Upper lobe of left lung (tissue), 4 donors: ENCODE measurements at regions not wholly inside any gene's neighbourhood (a gene's known extent, or its start where the extent isn't known, plus 50 kb on each side); places are given as distances from the start of the nearest gene placed in this dataset.

Experiments used
- EP300 ChIP-seq, 4 donors: sonication (generic); formaldehyde crosslinking; IDR thresholded peaks; one replicate each; pipeline ENCODE4 v1.5.1; 2017; ENCODE audit warnings: antibody characterized with exemption in 4 of 4, control low read depth in 2 of 4
- POLR2A ChIP-seq, 4 donors: fragments of 450-650 bp; IDR thresholded peaks; one replicate each; pipeline ENCODE4 v1.5.1; 2016 to 2017; ENCODE audit warnings: antibody characterized with exemption in 4 of 4, mild to moderate bottlenecking in 2 of 4
- TF ChIP-seq, protein P1 (sequence below), 6 experiments: fragments of 450-650 bp in 4 of 6; fragments of 200-600 bp in 2 of 6; sonication (generic) in 2 of 6; IDR thresholded peaks; one replicate each; pipeline ENCODE4 v1.5.1; 2016 to 2019; ENCODE audit warnings: antibody characterized with exemption in 6 of 6

DNA sequence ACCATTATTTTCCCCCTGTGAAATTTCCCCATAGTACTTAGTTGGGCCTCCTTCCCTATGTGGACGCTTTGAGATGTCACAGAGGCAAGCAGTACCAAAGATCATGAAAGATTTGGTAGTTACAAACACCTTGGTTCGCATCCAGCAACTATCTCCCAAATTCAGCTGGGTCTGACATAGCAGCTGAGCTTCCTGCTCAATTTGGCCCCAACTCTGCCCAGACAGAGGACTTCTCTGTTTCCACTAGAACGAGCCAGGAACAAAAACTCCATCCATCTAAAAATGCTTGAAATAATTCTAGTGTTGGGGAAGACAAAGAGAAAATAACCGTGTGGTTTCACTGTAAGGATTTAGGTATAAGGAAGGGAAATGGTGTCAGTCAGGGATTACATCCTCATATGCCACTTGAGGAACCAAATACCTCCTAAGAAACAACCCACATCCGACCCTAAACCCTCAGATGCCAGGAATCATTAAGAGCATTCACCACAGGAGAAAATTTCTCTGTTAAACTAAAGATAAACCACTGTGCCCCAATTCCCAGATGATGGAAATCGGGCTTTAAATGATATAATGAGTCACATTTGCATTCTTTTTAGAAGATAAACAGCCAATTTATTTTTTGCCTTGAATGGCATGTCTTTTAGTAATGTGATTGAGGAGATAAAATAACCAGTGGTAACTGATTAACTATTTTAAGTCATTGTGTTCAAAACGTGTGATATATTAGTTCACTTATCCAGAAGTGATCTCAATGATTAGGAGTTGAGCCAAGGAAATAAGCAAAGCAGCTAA lies 103.7 kb upstream of the IFNG-AS1 start:
- TF ChIP-seq, protein P1, sequence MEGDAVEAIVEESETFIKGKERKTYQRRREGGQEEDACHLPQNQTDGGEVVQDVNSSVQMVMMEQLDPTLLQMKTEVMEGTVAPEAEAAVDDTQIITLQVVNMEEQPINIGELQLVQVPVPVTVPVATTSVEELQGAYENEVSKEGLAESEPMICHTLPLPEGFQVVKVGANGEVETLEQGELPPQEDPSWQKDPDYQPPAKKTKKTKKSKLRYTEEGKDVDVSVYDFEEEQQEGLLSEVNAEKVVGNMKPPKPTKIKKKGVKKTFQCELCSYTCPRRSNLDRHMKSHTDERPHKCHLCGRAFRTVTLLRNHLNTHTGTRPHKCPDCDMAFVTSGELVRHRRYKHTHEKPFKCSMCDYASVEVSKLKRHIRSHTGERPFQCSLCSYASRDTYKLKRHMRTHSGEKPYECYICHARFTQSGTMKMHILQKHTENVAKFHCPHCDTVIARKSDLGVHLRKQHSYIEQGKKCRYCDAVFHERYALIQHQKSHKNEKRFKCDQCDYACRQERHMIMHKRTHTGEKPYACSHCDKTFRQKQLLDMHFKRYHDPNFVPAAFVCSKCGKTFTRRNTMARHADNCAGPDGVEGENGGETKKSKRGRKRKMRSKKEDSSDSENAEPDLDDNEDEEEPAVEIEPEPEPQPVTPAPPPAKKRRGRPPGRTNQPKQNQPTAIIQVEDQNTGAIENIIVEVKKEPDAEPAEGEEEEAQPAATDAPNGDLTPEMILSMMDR (IDR thresholded peaks at IDR 0.05): no peak
- TF ChIP-seq EP300 (IDR thresholded peaks at IDR 0.05) (no peak), POLR2A (IDR thresholded peaks at IDR 0.05) (no peak)
